Neural crest cell (in vitro differentiated cells): ENCODE measurements at regions not wholly inside any gene's neighbourhood (a gene's known extent, or its start where the extent isn't known, plus 50 kb on each side); places are given as distances from the start of the nearest gene placed in this dataset.

Experiments used
- DNase-seq: peaks from one replicate; pipeline ENCODE4 v3.0.0; 2021; ENCODE audit warnings: low read depth, mixed read lengths, low spot score
- H3K27ac Mint-ChIP-seq: one replicate; pipeline ENCODE4 v1.8.0; 2021; ENCODE audit warnings: mild to moderate bottlenecking, mixed read lengths; ENCODE audit not compliant: unreplicated experiment
- H3K27me3 Mint-ChIP-seq: 2 replicates; pipeline ENCODE4 v1.8.0; 2021; ENCODE audit warnings: low read depth, mild to moderate bottlenecking, mixed read lengths
- H3K36me3 Mint-ChIP-seq: 2 replicates; pipeline ENCODE4 v1.8.0; 2021; ENCODE audit warnings: low read depth, mild to moderate bottlenecking, mixed read lengths
- H3K4me1 Mint-ChIP-seq: 2 replicates; pipeline ENCODE4 v1.8.0; 2021; ENCODE audit warnings: mixed read lengths
- H3K4me3 Mint-ChIP-seq: one replicate; pipeline ENCODE4 v1.8.0; 2021; ENCODE audit warnings: mild to moderate bottlenecking, mixed read lengths
- H3K9me3 Mint-ChIP-seq: 2 replicates; pipeline ENCODE4 v1.8.0; 2021; ENCODE audit warnings: mixed read lengths
- TF ChIP-seq, protein P1 (sequence below): fragments of 200-600 bp; sonication (generic); conservative IDR thresholded peaks from 2 replicates; pipeline ENCODE4 v1.5.0; 2021; ENCODE audit warnings: antibody characterized with exemption, mild to moderate bottlenecking

DNA sequence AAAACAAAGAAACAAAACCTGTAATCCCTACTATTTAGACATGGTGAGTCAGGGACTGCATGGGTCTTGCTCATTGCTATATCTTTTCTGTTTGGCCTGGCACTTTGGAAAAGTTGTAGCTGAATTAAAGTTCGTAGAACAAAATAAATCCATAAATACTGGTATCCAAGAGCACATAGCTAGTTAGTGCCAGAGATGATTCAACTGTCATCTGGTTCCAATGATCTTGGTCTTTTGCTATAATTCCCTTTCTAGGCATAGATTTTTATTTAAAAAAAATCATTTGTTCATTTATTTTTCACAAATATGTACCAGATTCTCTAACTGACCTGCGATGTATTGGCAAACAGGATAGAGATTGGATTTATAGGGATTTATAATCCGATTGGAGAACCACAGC is 1436.1 kb upstream of the GOT2 start:
- no peak overlapping the region for H3K27ac Mint-ChIP-seq

DNA sequence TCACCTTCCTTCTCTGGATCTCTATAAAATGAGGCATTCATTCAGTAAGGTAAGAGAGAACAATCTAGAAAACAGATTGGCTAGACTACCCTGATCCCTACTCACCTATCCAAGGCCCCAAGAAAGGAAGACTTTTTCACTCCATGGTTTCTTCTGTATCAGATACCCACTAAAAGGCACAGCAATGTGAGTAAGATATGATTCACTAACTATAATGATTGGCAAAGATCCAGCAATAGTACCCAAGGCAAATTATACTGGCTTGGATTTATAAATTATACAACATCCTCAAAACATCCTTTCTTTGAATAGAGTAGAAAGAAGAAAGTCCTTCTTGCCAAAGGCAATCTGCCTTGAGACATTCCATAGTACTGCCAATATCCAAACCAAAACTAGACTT is 1432.0 kb upstream of the GOT2 start:
- TF ChIP-seq, protein P1, sequence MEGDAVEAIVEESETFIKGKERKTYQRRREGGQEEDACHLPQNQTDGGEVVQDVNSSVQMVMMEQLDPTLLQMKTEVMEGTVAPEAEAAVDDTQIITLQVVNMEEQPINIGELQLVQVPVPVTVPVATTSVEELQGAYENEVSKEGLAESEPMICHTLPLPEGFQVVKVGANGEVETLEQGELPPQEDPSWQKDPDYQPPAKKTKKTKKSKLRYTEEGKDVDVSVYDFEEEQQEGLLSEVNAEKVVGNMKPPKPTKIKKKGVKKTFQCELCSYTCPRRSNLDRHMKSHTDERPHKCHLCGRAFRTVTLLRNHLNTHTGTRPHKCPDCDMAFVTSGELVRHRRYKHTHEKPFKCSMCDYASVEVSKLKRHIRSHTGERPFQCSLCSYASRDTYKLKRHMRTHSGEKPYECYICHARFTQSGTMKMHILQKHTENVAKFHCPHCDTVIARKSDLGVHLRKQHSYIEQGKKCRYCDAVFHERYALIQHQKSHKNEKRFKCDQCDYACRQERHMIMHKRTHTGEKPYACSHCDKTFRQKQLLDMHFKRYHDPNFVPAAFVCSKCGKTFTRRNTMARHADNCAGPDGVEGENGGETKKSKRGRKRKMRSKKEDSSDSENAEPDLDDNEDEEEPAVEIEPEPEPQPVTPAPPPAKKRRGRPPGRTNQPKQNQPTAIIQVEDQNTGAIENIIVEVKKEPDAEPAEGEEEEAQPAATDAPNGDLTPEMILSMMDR = no peak
- Mint-ChIP-seq H3K4me1 (no peaks in the 10 kb centered on the region), H3K27ac (no peak overlapping the region), H3K27me3 (no peaks in the 10 kb centered on the region), H3K9me3 (no peaks in the 10 kb centered on the region), H3K36me3 (no peaks in the 10 kb centered on the region), H3K4me3 (no peak overlapping the region)
- DNase-seq = no peak

More for the DNA sequence above, 1436.1 kb upstream of the GOT2 start:
- Mint-ChIP-seq H3K9me3 (peaks cover 3% of the 10 kb centered on the region), H3K36me3 (no peaks in the 10 kb centered on the region), H3K4me3 (no peak overlapping the region), H3K27me3 (no peaks in the 10 kb centered on the region), H3K4me1 (no peaks in the 10 kb centered on the region)
- no peak for DNase-seq
- TF ChIP-seq, protein P1 = no peak

GRCh38 chr16:60151987-60152386 is 1417.9 kb upstream of the GOT2 start:
- H3K27ac Mint-ChIP-seq = no peak overlapping the region
- H3K36me3 Mint-ChIP-seq = no peaks in the 10 kb centered on the region
- no peak for DNase-seq
- no peaks in the 10 kb centered on the region for H3K27me3 Mint-ChIP-seq
- peaks cover 11% of the 10 kb centered on the region for H3K9me3 Mint-ChIP-seq
- no peak overlapping the region for H3K4me3 Mint-ChIP-seq
- H3K4me1 Mint-ChIP-seq = no peaks in the 10 kb centered on the region
- TF ChIP-seq, protein P1 = no peak

GRCh38 chr16:60150907-60151306 is 1416.8 kb upstream of the GOT2 start:
- Mint-ChIP-seq H3K27ac (no peak overlapping the region), H3K27me3 (no peaks in the 10 kb centered on the region), H3K4me3 (no peak overlapping the region), H3K9me3 (peaks cover 11% of the 10 kb centered on the region), H3K36me3 (no peaks in the 10 kb centered on the region), H3K4me1 (no peaks in the 10 kb centered on the region)
- TF ChIP-seq, protein P1 = no peak
- DNase-seq = no peak

DNA sequence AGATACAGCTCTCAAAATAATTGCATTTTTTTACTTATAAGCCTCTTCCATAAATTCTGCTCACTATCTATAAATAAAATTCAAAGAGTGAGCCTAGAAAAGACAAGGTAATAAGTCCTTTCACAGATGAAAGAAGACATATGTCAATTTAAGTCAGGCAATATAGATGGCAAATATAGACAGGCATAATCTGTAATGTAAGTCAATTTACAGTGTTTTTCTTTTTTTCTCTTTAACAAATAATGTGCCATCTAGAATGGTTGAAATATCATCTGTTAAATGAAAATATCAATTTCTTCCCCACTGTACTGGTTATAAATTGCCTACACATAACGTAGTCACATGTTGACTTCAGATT is 1409.2 kb upstream of the GOT2 start:
- Mint-ChIP-seq H3K27ac (no peak overlapping the region), H3K27me3 (no peaks in the 10 kb centered on the region), H3K36me3 (no peaks in the 10 kb centered on the region), H3K4me1 (no peaks in the 10 kb centered on the region), H3K9me3 (peaks cover 8% of the 10 kb centered on the region), H3K4me3 (no peak overlapping the region)
- TF ChIP-seq, protein P1 = no peak
- no peak for DNase-seq
